Vagina (tissue), 2 donors: ENCODE measurements at regions not wholly inside any gene's neighbourhood (a gene's known extent, or its start where the extent isn't known, plus 50 kb on each side); places are given as distances from the start of the nearest gene placed in this dataset.

Experiments used
- DNase-seq, 2 donors: peaks; one replicate each; pipeline ENCODE4 v3.0.0-alpha.2; 2017; ENCODE audit errors: extremely low spot score in 2 of 2
- H3K27ac ChIP-seq: fragments of 200-600 bp; sonication (generic); one replicate; pipeline ENCODE4 v1.5.1; 2019
- H3K27me3 ChIP-seq: fragments of 200-600 bp; sonication (generic); one replicate; pipeline ENCODE4 v1.5.1; 2019
- H3K36me3 ChIP-seq, 2 donors: fragments of 200-600 bp; sonication (generic); one replicate each; pipeline ENCODE4 v1.5.1; 2017 to 2019
- H3K4me1 ChIP-seq: fragments of 200-600 bp; sonication (generic); one replicate; pipeline ENCODE4 v1.5.1; 2019
- H3K4me3 ChIP-seq, 2 donors: fragments of 200-600 bp; sonication (generic); 1 replicate in 1 of 2; 2 replicates in 1 of 2; pipeline ENCODE4 v1.5.1; 2016 to 2019
- H3K9me3 ChIP-seq: fragments of 200-600 bp; sonication (generic); one replicate; pipeline ENCODE4 v1.5.1; 2019
- POLR2A ChIP-seq, 2 donors: fragments of 450-650 bp; IDR thresholded peaks; one replicate each; pipeline ENCODE4 v1.6.1; 2017; ENCODE audit warnings: antibody characterized with exemption in 2 of 2, mild to moderate bottlenecking in 2 of 2, moderate library complexity in 2 of 2
- POLR2AphosphoS5 ChIP-seq, 2 donors: sonication (generic); formaldehyde crosslinking; IDR thresholded peaks; one replicate each; pipeline ENCODE4 v1.9.0; 2017; ENCODE audit warnings: antibody characterized with exemption in 2 of 2, mild to moderate bottlenecking in 2 of 2, low read depth in 1 of 2; ENCODE audit not compliant: insufficient read depth in 1 of 2
- intact Hi-C: fragments of 100-400 bp; cut with DNase I; formaldehyde crosslinking; loops from one replicate; pipeline ENCODE4 v1.15.1; 2023
- TF ChIP-seq, protein P1 (sequence below), 3 experiments: fragments of 450-650 bp in 2 of 3; fragments of 200-600 bp in 1 of 3; sonication (generic) in 1 of 3; IDR thresholded peaks; one replicate each; pipeline ENCODE4 v1.5.1; 2017 to 2019; ENCODE audit warnings: antibody characterized with exemption in 3 of 3, mild to moderate bottlenecking in 2 of 3, moderate library complexity in 2 of 3

DNA sequence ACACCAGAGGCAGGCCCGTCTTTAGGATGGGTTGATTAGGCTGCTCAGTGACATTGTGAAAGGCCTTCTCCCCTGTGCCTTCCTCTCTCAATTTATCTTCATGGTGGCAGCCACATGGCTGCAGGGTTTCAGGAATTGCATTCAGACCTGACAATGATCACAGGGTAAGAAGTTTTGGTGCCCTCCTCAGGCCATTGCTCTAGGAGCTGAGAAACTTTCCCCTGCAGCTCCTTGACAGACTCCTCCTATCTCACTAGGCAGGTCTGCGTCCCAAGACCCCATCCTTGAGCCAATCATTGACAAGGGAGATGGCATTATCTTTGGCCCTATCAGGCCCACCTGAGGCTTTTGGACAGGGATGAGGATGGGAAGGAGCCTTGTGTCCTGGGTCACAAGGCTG, 57.4 kb upstream of the ANO4 start:
- Histone ChIP-seq H3K27me3 (no peaks in the 10 kb centered on the region), H3K4me3 (no peak overlapping the region), H3K36me3 (no peaks in the 10 kb centered on the region), H3K27ac (no peak overlapping the region), H3K9me3 (no peaks in the 10 kb centered on the region), H3K4me1 (no peaks in the 10 kb centered on the region)
- intact Hi-C loops, result no loop called here
- TF ChIP-seq, protein P1, sequence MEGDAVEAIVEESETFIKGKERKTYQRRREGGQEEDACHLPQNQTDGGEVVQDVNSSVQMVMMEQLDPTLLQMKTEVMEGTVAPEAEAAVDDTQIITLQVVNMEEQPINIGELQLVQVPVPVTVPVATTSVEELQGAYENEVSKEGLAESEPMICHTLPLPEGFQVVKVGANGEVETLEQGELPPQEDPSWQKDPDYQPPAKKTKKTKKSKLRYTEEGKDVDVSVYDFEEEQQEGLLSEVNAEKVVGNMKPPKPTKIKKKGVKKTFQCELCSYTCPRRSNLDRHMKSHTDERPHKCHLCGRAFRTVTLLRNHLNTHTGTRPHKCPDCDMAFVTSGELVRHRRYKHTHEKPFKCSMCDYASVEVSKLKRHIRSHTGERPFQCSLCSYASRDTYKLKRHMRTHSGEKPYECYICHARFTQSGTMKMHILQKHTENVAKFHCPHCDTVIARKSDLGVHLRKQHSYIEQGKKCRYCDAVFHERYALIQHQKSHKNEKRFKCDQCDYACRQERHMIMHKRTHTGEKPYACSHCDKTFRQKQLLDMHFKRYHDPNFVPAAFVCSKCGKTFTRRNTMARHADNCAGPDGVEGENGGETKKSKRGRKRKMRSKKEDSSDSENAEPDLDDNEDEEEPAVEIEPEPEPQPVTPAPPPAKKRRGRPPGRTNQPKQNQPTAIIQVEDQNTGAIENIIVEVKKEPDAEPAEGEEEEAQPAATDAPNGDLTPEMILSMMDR (IDR thresholded peaks at IDR 0.05), result no peak
- no peak for TF ChIP-seq POLR2A (IDR thresholded peaks at IDR 0.05)
- no peak for TF ChIP-seq POLR2AphosphoS5 (IDR thresholded peaks at IDR 0.05; ENCODE audit: insufficient read depth in 1 of 2, low read depth in 1 of 2)
- DNase-seq, result no peak

DNA sequence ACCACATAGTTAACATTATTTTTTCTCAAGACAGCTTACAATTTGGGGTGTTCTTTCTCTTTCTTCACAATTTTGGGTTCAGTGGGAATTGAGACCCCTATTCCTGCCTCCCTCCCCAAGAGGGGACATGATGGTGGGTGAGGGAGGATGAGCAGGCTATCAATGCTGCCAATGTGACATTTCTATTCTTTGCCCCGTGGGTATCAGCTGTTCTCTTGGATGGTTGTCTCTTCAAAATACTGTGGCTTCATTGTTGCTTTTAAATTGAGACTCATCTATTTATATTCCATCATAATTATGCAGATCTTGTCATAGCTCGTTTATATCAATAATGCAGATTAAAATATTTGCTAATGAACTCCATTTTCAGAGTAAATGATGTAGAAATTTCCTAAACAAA, 56.5 kb upstream of the ANO4 start:
- H3K27ac ChIP-seq, result no peak overlapping the region
- no peak overlapping the region for H3K4me3 ChIP-seq
- TF ChIP-seq POLR2A (IDR thresholded peaks at IDR 0.05), result no peak
- no peak for TF ChIP-seq POLR2AphosphoS5 (IDR thresholded peaks at IDR 0.05; ENCODE audit: insufficient read depth in 1 of 2, low read depth in 1 of 2)
- TF ChIP-seq, protein P1 (IDR thresholded peaks at IDR 0.05), result no peak
- no peaks in the 10 kb centered on the region for H3K27me3 ChIP-seq
- intact Hi-C loops, result no loop called here
- H3K36me3 ChIP-seq, result no peaks in the 10 kb centered on the region
- no peaks in the 10 kb centered on the region for H3K9me3 ChIP-seq
- no peak for DNase-seq
- H3K4me1 ChIP-seq, result no peaks in the 10 kb centered on the region

DNA sequence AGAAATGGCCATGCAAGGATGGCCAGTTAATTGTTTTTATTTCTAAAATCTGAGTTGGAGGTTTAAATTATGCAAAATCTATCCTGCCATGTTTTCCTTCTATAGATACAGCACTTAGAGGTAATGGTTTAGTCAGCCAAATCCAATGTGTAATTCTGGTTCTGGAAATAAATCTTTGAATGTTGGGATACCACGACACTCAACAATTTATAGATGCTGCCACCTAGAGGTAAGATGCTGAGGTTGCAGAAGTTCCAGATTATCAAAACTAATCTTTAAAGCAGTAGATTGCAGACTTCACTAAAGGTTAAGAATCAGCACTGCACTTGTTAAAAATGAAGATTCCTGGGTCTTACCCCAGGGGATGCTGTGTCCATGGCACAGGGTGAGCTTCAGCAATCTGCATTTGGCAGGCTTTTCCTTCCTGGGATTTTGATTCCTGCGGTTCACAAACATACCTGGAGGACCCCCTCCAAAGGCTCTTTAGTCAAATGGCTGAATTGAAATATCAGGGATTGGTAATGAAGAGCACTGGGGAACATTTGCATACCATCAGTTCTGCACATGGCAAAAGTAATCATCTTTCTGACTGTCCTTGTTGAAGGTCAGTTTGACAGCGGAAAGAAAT, 53.4 kb upstream of the ANO4 start:
- H3K9me3 ChIP-seq, result no peaks in the 10 kb centered on the region
- TF ChIP-seq POLR2AphosphoS5 (IDR thresholded peaks at IDR 0.05; ENCODE audit: insufficient read depth in 1 of 2, low read depth in 1 of 2), result no peak
- no peak for TF ChIP-seq POLR2A (IDR thresholded peaks at IDR 0.05)
- TF ChIP-seq, protein P1 (IDR thresholded peaks at IDR 0.05), result peak in 1 of 3 experiments; percentile 21
- H3K4me1 ChIP-seq, result no peaks in the 10 kb centered on the region
- no peak overlapping the region for H3K27ac ChIP-seq
- no peaks in the 10 kb centered on the region for H3K27me3 ChIP-seq
- DNase-seq, result no peak
- intact Hi-C loops, result no loop called here
- H3K4me3 ChIP-seq, result no peak overlapping the region
- H3K36me3 ChIP-seq, result no peaks in the 10 kb centered on the region

DNA sequence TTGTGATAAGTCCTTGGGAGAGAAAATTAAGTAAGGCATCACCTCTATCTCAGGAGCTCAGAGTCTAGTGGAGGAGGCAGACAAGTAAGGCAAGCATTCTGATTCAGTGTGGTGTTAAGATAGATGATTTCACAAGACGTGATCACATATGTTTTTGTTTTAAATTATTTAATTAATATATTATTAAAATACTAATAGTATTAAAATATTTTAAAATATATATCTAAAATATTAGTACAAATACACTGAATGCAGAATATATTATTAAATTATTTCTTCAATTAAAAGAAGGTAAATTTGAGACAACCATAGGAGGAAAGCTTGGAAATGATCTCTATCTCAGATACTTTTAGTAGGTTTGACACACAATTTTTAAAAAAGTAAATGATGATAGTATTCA, 51.5 kb upstream of the ANO4 start:
- TF ChIP-seq POLR2AphosphoS5 (IDR thresholded peaks at IDR 0.05; ENCODE audit: insufficient read depth in 1 of 2, low read depth in 1 of 2), result no peak
- TF ChIP-seq POLR2A (IDR thresholded peaks at IDR 0.05), result no peak
- TF ChIP-seq, protein P1 (IDR thresholded peaks at IDR 0.05), result no peak
- H3K4me3 ChIP-seq, result no peak overlapping the region
- intact Hi-C loops, result no loop called here

More for the DNA sequence above, 51.5 kb upstream of the ANO4 start:
- H3K4me1 ChIP-seq, result no peaks in the 10 kb centered on the region
- DNase-seq, result no peak
- no peaks in the 10 kb centered on the region for H3K36me3 ChIP-seq
- no peaks in the 10 kb centered on the region for H3K27me3 ChIP-seq
- no peak overlapping the region for H3K27ac ChIP-seq
- no peaks in the 10 kb centered on the region for H3K9me3 ChIP-seq
